Neural cell (in vitro differentiated cells): ENCODE measurements at regions not wholly inside any gene's neighbourhood (a gene's known extent, or its start where the extent isn't known, plus 50 kb on each side); places are given as distances from the start of the nearest gene placed in this dataset.

ENCODE experiments used
- H2AFZ ChIP-seq: fragments of 200-600, 300-800 bp; sonication (generic), shearing (Covaris generic); 2 replicates; pipeline ENCODE4 v1.6.0; 2014; ENCODE audit warnings: low read depth, mild to moderate bottlenecking, antibody characterized with exemption, low read length, moderate library complexity
- H3F3A ChIP-seq: fragments of 200-600 bp; shearing (Covaris generic); 2 replicates; pipeline ENCODE4 v1.6.1; 2016; ENCODE audit warnings: mild to moderate bottlenecking, moderate library complexity, mixed read lengths, antibody characterized with exemption, low read length; ENCODE audit not compliant: insufficient read depth, poor library complexity, severe bottlenecking
- H3K27ac ChIP-seq: fragments of 200-600, 300-800 bp; sonication (generic), shearing (Covaris generic); 2 replicates; pipeline ENCODE4 v1.5.1; 2014; ENCODE audit warnings: mild to moderate bottlenecking, low read length, moderate library complexity
- H3K27me3 ChIP-seq: fragments of 300-800, 200-600 bp; sonication (generic), shearing (Covaris generic); 2 replicates; pipeline ENCODE4 v1.6.0; 2014; ENCODE audit warnings: mild to moderate bottlenecking, low read depth, low read length, moderate library complexity; ENCODE audit not compliant: insufficient read depth
- H3K36me3 ChIP-seq: fragments of 300-800, 200-600 bp; sonication (generic), shearing (Covaris generic); 2 replicates; pipeline ENCODE4 v1.5.1; 2014; ENCODE audit warnings: mild to moderate bottlenecking, antibody characterized with exemption, low read length, moderate library complexity; ENCODE audit not compliant: insufficient read depth
- H3K4me2 ChIP-seq: fragments of 300-800, 200-600 bp; sonication (generic), shearing (Covaris generic); 2 replicates; pipeline ENCODE4 v1.6.0; 2014; ENCODE audit warnings: mild to moderate bottlenecking, low read length
- H3K4me3 ChIP-seq: fragments of 300-800, 200-600 bp; sonication (generic), shearing (Covaris generic); 2 replicates; pipeline ENCODE4 v1.5.1; 2014; ENCODE audit warnings: mild to moderate bottlenecking, low read length, moderate library complexity
- H3K79me2 ChIP-seq: fragments of 200-600 bp; shearing (Covaris generic); replicated peaks from 2 replicates; pipeline ENCODE4 v1.6.0; 2014; ENCODE audit warnings: mild to moderate bottlenecking, low read length, moderate library complexity; ENCODE audit not compliant: insufficient read depth
- H3K9ac ChIP-seq: fragments of 300-800, 200-600 bp; sonication (generic), shearing (Covaris generic); 2 replicates; pipeline ENCODE4 v1.6.1; 2016; ENCODE audit warnings: mild to moderate bottlenecking, low read length, mixed read lengths
- H3K9me2 ChIP-seq: fragments of 200-600 bp; shearing (Covaris generic); 2 replicates; pipeline ENCODE4 v1.6.1; 2016; ENCODE audit warnings: mild to moderate bottlenecking, low read length, mixed read lengths; ENCODE audit not compliant: insufficient read depth
- H3K9me3 ChIP-seq: fragments of 200-600, 300-800 bp; sonication (generic), shearing (Covaris generic); 2 replicates; pipeline ENCODE4 v1.6.1; 2016; ENCODE audit warnings: mild to moderate bottlenecking, mixed run types, low read length, moderate library complexity, mixed read lengths
- H4K20me1 ChIP-seq: fragments of 200-600 bp; shearing (Covaris generic); 2 replicates; pipeline ENCODE4 v1.6.1; 2016; ENCODE audit warnings: mild to moderate bottlenecking, mixed run types; ENCODE audit not compliant: insufficient read depth
- CTCF ChIP-seq: fragments of 450-650 bp; IDR thresholded peaks from 2 replicates; pipeline ENCODE4 v1.5.1; 2014; ENCODE audit warnings: antibody characterized with exemption, mild to moderate bottlenecking, moderate library complexity; ENCODE audit not compliant: poor library complexity, severe bottlenecking
- EP300 ChIP-seq: fragments of 450-650 bp; conservative IDR thresholded peaks from 2 replicates; pipeline ENCODE4 v1.6.1; 2014; ENCODE audit warnings: antibody characterized with exemption, mild to moderate bottlenecking, moderate library complexity; ENCODE audit not compliant: poor library complexity, severe bottlenecking
- EZH2 ChIP-seq: fragments of 200-600, 300-800 bp; shearing (Covaris generic), sonication (generic); IDR thresholded peaks from 2 replicates; pipeline ENCODE4 v1.6.1; 2014; ENCODE audit warnings: antibody characterized with exemption, low read length, borderline replicate concordance, mild to moderate bottlenecking; ENCODE audit not compliant: insufficient read depth, poor library complexity, severe bottlenecking
- MXI1 ChIP-seq: fragments of 450-650 bp; conservative IDR thresholded peaks from 2 replicates; pipeline ENCODE4 v1.6.1; 2014; ENCODE audit warnings: antibody characterized with exemption, mild to moderate bottlenecking; ENCODE audit not compliant: poor library complexity, severe bottlenecking
- POLR2AphosphoS5 ChIP-seq: IDR thresholded peaks from 2 replicates; pipeline ENCODE4 v1.6.1; 2012
- RAD21 ChIP-seq: fragments of 450-650 bp; conservative IDR thresholded peaks from 2 replicates; pipeline ENCODE4 v1.6.1; 2014; ENCODE audit warnings: antibody characterized with exemption, mild to moderate bottlenecking, moderate library complexity
- REST ChIP-seq: IDR thresholded peaks from 2 replicates; pipeline ENCODE4 v1.6.1; 2012; ENCODE audit warnings: borderline replicate concordance
- SMC3 ChIP-seq: fragments of 450-650 bp; conservative IDR thresholded peaks from 2 replicates; pipeline ENCODE4 v1.6.1; 2014; ENCODE audit warnings: antibody characterized with exemption, mild to moderate bottlenecking, moderate library complexity; ENCODE audit not compliant: poor library complexity
- TAF1 ChIP-seq: IDR thresholded peaks from 2 replicates; pipeline ENCODE4 v1.6.1; 2012; ENCODE audit warnings: low read depth

- Histone ChIP-seq H3K9ac (peak overlapping the region; percentile 96), H3K79me2 (peaks cover 11% of the 10 kb centered on the region), H3K9me3 (no peaks in the 10 kb centered on the region), H3K27ac (peak overlapping the region; percentile 98), H2AFZ (peak overlapping the region; percentile 8), H3K4me3 (peak overlapping the region; percentile 67), H3K36me3 (no peaks in the 10 kb centered on the region), H3F3A (no peaks in the 10 kb centered on the region), H4K20me1 (no peaks in the 10 kb centered on the region), H3K4me2 (peak overlapping the region; percentile 65), H3K27me3 (no peaks in the 10 kb centered on the region), H3K9me2 (no peaks in the 10 kb centered on the region)
- TF ChIP-seq SMC3 = peak; percentile 74
- TF ChIP-seq RAD21 = peak; percentile 69
- peak; percentile 30 for TF ChIP-seq TAF1
- no peak for TF ChIP-seq MXI1
- peak; percentile 73 for TF ChIP-seq EP300
- TF ChIP-seq POLR2AphosphoS5 = peak; percentile 67
- no peak for TF ChIP-seq EZH2
- peak; percentile 19 for TF ChIP-seq CTCF
Observed at GRCh38 chr9:129496473-129497004, 124.4 kb downstream of the C9orf50 start.

- peak overlapping the region; percentile 98 for H3K27ac ChIP-seq
- H3K79me2 ChIP-seq = peaks cover 11% of the 10 kb centered on the region
- no peaks in the 10 kb centered on the region for H3K9me2 ChIP-seq
- H3K4me2 ChIP-seq = peak overlapping the region; percentile 65
- no peaks in the 10 kb centered on the region for H3K27me3 ChIP-seq
- no peaks in the 10 kb centered on the region for H3F3A ChIP-seq
- H4K20me1 ChIP-seq = no peaks in the 10 kb centered on the region
- no peaks in the 10 kb centered on the region for H3K9me3 ChIP-seq
- H3K9ac ChIP-seq = peak overlapping the region; percentile 96
- H2AFZ ChIP-seq = peak overlapping the region; percentile 8
- H3K4me3 ChIP-seq = peak overlapping the region; percentile 67
- H3K36me3 ChIP-seq = no peaks in the 10 kb centered on the region
- TF ChIP-seq MXI1 (no peak), SMC3 (peak; percentile 18)
Observed at GRCh38 chr9:129495620-129496472, 125.1 kb downstream of the C9orf50 start.

GRCh38 chr9:129494113-129494789 is 126.7 kb downstream of the C9orf50 start:
- no peaks in the 10 kb centered on the region for H3K9me3 ChIP-seq
- H3K9me2 ChIP-seq = no peaks in the 10 kb centered on the region
- H3K4me2 ChIP-seq = no peak overlapping the region
- peaks cover 11% of the 10 kb centered on the region for H3K79me2 ChIP-seq
- no peak overlapping the region for H2AFZ ChIP-seq
- peak overlapping the region; percentile 9 for H3K27ac ChIP-seq
- H3K4me3 ChIP-seq = no peak overlapping the region
- no peaks in the 10 kb centered on the region for H3K27me3 ChIP-seq
- no peak for TF ChIP-seq RAD21
- TF ChIP-seq REST = no peak
- TF ChIP-seq SMC3 = no peak
- TF ChIP-seq POLR2AphosphoS5 = no peak
- TF ChIP-seq MXI1 = no peak
- TF ChIP-seq EP300 = no peak
- TF ChIP-seq EZH2 = no peak
- no peak for TF ChIP-seq TAF1
- TF ChIP-seq CTCF = no peak
- no peaks in the 10 kb centered on the region for H4K20me1 ChIP-seq
- H3K9ac ChIP-seq = peak overlapping the region; percentile 40
- H3K36me3 ChIP-seq = no peaks in the 10 kb centered on the region
- no peaks in the 10 kb centered on the region for H3F3A ChIP-seq
